ENCODE measurements at regions not wholly inside any gene's neighbourhood (a gene's known extent, or its start where the extent isn't known, plus 50 kb on each side); places are given as distances from the start of the nearest gene placed in this dataset.

DNA sequence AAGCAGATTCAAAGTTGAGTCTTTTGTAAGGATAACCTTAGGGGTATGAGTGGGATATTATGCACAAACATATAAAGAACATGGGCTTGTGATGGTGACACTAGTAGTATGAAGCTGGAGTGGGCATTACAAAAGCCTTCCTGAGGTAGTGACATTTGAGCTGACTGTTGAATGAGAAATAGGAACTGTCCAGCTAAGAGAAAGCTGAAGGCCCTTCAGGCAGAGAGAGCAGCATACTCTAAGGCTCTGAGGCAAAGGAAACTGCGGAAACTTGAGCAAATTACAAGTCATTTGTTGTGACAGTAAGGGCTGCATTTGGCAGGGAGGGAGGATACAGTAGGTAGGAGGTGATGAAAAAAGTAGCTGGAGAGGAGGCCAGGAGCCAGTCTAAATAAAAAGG is 190.7 kb upstream of the CD96 start:
- DNase-seq (ENCODE audit: low read depth in 1 of 2, low spot score in 1 of 2): no peak

DNA sequence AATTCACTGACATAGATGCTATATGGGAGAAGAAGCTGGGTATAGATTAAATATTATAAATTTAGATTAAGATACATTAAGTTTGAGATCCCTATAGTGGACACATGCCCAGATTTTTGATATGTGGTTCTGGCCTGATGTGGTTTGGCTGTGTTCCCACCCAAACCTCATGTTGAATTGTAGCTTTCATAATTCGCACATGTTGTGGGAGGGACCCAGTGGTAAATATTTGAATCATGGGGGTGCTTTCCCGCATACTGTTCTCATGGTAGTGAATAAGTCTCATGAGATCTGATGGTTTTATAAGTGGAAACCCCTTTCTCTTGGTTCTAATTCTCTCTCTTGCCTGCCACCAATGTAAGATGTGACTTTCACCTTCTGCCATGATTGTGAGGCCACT is 189.4 kb upstream of the CD96 start:
- no peak for DNase-seq (ENCODE audit: low read depth in 1 of 2, low spot score in 1 of 2)

GRCh38 chr3:111359261-111360030 is 182.6 kb upstream of the CD96 start:
- DNase-seq (ENCODE audit: low read depth in 1 of 2, low spot score in 1 of 2): no peak

GRCh38 chr3:111362381-111363009 is 179.5 kb upstream of the CD96 start:
- DNase-seq (ENCODE audit: low read depth in 1 of 2, low spot score in 1 of 2): no peak

DNA sequence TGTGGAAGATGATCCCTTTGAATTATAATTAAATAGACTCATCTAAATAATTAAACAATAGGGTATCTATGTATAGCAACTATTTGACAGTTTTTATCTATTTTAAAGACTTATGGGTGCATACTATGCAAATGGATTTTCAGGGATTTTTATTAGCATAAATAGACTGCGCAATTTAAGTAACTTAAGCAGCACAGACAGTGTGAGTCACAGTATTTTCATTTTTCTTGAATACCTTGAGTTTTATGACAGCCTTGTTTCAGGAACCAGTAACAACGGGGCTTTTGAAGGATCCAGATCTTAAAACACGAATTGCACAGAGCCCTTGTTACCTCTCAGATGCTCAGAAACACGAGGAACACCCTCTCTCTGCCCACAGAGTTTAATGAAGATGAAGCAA is 175.5 kb upstream of the CD96 start:
- no peak for DNase-seq (ENCODE audit: low read depth in 1 of 2, low spot score in 1 of 2)

DNA sequence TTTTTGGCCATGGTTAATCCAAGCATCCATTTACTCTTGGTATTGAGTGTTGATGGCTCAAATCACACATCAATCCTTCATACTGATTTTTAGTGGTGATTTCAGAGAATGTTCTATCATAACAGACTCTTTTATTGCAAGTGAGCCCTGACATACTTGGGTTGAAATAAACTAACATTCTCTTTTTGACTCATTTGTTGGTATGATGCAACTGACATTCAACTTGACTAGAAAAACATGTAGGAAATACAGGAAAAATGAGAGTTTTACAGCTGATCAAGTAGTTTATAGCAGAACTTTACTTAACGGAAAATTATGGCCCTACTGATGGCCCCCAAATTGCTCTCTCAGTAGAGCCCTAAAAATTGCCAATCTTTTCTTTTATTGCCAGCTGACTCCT is 173.9 kb upstream of the CD96 start:
- DNase-seq (ENCODE audit: low read depth in 1 of 2, low spot score in 1 of 2): no peak

DNA sequence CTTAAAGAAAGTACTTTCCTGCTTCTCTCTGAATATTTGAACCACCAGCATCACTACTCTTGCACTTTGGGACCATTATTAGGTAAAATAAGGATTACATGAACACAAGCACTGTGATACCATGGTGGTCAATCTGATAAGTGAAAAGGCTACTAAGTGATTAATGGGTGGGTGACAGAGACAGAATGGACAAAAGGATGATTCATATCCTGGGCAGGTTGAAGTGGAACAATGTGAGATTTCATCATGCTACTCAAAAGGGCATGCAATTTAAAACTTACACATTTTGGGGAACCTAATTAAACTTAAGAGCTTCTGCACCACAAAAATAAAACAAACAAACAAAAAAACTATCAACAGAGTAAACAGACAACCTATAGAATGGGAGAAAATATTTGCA is 172.0 kb upstream of the CD96 start:
- DNase-seq (ENCODE audit: low read depth in 1 of 2, low spot score in 1 of 2): no peak

DNA sequence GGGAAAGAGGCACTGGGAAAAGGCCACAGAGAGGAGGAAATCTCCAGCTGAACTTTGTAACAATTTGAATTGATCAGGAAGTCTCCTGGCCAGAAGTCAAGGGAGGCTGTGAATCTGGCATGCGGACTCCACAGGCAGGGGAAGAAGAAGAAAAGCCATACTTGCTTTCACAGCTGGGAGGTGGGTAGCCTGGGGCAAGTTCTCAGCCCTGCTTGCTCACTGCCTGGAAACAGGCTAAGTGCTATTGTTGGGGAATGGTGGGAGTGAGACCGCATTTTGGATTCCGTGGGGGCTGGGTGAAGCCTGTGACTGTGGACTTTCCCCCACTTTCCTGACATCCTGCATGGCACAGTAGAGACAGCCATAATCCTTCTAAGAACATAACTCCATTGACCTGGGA is 168.8 kb upstream of the CD96 start:
- no peak for DNase-seq (ENCODE audit: low read depth in 1 of 2, low spot score in 1 of 2)

GRCh38 chr3:111373861-111374260 is 168.1 kb upstream of the CD96 start:
- DNase-seq (ENCODE audit: low read depth in 1 of 2, low spot score in 1 of 2): no peak

GRCh38 chr3:111385971-111386495 is 156.0 kb upstream of the CD96 start:
- DNase-seq (ENCODE audit: low read depth in 1 of 2, low spot score in 1 of 2): no peak

GRCh38 chr3:111392894-111393398 is 149.1 kb upstream of the CD96 start:
- peak in 1 of 2 donors; percentile 2 for DNase-seq (ENCODE audit: low read depth in 1 of 2, low spot score in 1 of 2)

DNA sequence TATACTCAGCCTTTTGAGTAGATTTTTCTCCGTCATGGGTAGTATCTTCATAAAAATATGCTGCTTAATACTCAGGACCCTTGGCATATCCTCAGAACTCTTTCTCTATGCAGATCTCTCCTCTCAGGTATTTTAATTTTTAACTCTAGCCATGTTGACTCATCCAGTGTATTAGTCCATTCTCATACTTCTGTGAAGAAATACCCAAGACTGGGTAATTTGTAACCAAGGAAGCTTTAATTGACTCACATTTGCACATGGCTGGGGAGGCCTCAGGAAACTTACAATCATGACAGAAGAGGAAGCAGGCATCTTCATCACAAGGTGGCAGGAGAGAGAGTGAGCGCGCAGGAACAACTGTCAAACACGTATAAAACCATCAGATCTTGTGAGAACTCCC is 129.3 kb upstream of the CD96 start:
- DNase-seq (ENCODE audit: low read depth in 1 of 2, low spot score in 1 of 2): no peak

DNA sequence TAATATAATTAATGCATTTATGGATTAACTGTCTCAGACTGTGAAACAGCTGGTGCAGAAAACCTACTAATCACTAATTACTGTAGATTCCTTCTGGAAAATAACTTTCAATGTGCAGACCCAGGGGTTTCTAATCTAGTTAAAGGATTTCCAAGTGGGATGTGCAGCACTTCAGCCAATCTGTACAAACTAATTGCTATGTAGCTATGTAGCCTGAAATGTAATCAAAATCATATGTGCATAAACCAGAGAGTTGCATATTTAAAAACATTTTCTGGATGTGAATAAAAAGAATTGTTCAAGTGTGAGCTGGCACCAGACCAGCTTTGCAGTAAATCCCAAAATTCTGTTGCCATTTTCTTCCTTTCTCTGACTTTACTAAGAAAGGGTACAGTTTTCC is 127.5 kb upstream of the CD96 start:
- DNase-seq (ENCODE audit: low read depth in 1 of 2, low spot score in 1 of 2): no peak

GRCh38 chr3:111415018-111415417 is 127.0 kb upstream of the CD96 start:
- no peak for DNase-seq (ENCODE audit: low read depth in 1 of 2, low spot score in 1 of 2)

GRCh38 chr3:111418391-111418790 is 123.6 kb upstream of the CD96 start:
- DNase-seq (ENCODE audit: low read depth in 1 of 2, low spot score in 1 of 2): no peak

- no peak for DNase-seq (ENCODE audit: low read depth in 1 of 2, low spot score in 1 of 2)
Observed at GRCh38 chr3:111428301-111428700, 113.7 kb upstream of the CD96 start.

- no peak for DNase-seq (ENCODE audit: low read depth in 1 of 2, low spot score in 1 of 2)
Observed at GRCh38 chr3:111434941-111435622, 106.9 kb upstream of the CD96 start.

DNA sequence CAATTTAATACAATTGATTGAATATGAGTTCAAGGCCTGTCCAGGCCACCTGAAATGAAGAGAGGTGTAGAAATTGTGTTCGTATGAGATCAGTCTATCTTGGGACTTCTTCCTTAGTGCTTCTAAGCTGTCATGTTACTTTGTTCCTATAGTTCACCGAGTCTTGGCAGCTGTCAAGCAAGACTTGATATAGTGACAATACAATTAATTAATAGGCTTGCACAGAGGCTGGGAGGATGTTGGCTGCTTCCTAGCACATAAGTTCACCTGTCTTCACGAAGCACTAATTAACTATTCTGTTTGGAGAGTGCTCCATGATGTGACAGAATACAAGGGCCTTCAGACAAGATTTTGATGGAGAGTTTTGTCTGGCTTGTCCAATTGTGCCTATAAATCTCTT is 103.7 kb upstream of the CD96 start:
- DNase-seq (ENCODE audit: low read depth in 1 of 2, low spot score in 1 of 2): no peak

- DNase-seq (ENCODE audit: low read depth in 1 of 2, low spot score in 1 of 2): no peak
Observed at GRCh38 chr3:111454551-111454950, 87.4 kb upstream of the CD96 start.

- no peak for DNase-seq (ENCODE audit: low read depth in 1 of 2, low spot score in 1 of 2)
Observed at GRCh38 chr3:111465081-111465670, 76.8 kb upstream of the CD96 start.

DNA sequence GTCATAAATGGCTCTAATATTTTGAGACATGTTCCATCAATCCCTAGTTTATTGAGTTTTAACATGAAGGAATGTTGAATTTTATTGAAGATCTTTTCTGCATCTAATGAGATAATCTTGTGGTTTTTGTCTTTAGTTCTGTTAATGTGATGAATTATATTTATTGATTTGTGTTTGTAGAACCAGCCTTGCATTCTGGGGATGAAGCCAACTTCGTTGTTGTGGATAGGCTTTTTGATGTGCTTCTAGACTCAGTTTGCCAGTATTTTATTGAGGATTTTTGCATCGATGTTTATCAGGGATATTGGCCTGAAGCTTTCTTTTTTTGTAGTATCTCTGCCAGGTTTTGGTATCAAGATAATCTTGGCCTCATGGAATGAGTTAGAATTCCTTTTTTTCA is 72.0 kb upstream of the CD96 start:
- DNase-seq (ENCODE audit: low read depth in 1 of 2, low spot score in 1 of 2): no peak

DNA sequence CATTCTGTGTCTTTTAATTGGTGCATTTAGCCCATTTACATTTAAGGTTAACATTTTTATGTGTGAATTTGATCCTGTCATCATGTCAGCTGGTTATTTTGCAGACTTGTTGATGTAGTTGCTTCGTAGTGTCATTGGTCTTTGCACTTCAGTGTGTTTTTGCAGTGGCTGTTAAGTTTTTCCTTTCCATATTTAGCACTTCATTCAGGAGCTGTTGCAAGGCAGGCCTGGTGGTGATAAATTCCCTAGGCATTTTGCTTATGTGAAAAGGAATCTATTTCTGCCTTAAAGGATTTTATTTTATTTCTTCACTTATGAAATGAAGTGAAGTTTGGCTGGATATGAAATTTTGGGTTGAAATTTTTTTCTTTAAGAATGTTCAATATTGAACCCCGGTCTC is 70.2 kb upstream of the CD96 start:
- DNase-seq (ENCODE audit: low read depth in 1 of 2, low spot score in 1 of 2): no peak

Measured in stimulated activated CD4-positive, alpha-beta T cell treated with anti-CD3 and anti-CD28 coated beads, Interleukin-15, amount 100 ng/mL, for 1 hour (primary cell).